Stimulated activated CD8-positive, alpha-beta memory T cell treated with anti-CD3 and anti-CD28 coated beads, Interleukin-12 subunit alpha, Interleukin-12 subunit beta, amount 100 ng/mL, for 24 hours (primary cell): ENCODE measurements at regions not wholly inside any gene's neighbourhood (a gene's known extent, or its start where the extent isn't known, plus 50 kb on each side); places are given as distances from the start of the nearest gene placed in this dataset.
"Not testable (repeated sequence)": the region's sequence is repeated elsewhere in the genome, so short reads cannot be mapped to it uniquely, and the experiment has no call there.

Experiments
- DNase-seq: peaks from one replicate; pipeline ENCODE4 v3.0.0-alpha.2; 2020; ENCODE audit errors: extremely low read depth

DNA sequence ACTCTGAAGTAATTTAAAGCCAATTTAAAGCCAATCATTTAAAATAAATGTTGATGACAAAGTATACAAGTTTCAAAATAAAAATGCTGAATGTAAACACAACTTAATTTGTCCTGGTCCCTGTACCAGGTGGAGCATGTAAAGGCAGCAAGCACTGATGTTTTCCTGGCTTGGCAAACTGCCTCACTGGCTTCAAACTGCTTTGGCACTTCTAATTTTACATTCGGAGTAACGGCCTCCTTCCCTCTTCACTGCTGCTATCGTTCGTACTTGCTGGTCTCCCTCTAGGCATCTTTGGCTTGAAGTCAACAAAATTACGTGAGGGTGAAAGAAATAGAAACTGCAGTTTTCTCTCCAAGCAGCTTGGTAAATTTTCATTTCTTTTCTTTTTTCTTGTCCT is 287.9 kb downstream of the LTN1 start:
- no peak for DNase-seq

DNA sequence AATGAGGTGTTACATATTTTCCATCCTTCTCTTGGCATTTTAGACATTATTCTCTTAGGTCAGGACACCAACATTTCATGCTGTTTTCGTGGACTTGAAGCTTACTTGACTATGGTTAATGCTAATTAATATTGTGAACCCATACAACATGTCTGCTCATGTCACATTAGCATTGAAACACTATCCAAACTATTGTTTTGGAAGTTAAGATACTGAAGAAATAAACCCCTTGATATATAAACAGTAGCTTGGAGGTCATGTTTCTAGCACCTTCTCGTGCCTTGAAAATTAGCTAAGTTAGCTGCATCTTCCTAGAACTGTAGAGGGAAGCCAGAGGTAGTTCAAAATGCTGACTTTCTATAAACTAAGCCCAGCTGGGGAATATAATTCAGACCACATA is 288.8 kb downstream of the LTN1 start:
- no peak for DNase-seq

DNA sequence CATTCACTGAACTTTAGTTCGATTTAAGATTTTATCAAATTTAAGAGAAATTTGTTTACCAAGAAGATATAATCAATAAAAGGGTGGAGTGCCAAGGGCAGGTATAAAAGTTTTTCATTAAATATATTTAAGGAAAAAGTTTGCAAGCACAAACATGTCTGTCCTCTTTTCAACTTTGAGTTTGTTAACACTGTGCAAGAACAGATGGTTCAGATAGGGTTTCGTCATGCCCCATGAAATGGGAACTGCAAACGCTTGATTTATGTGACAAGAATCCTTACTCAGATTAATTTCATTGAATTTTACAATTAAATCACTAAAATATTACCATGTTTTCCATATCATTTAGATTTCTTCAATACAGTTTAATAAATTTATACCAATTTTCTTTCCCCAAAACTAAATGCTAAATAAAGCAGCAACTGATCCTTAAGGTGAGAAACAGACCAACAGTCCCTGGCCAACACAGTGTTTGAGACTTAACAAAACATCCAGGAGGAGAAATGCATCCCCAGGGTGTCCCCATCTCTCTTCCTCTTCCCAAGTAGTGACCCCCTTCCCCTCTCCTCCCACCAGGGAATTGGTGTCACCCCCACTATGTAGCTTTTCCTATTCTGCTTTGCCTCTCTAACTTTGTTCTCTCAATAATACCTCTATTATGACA is 292.9 kb downstream of the LTN1 start:
- no peak for DNase-seq

DNA sequence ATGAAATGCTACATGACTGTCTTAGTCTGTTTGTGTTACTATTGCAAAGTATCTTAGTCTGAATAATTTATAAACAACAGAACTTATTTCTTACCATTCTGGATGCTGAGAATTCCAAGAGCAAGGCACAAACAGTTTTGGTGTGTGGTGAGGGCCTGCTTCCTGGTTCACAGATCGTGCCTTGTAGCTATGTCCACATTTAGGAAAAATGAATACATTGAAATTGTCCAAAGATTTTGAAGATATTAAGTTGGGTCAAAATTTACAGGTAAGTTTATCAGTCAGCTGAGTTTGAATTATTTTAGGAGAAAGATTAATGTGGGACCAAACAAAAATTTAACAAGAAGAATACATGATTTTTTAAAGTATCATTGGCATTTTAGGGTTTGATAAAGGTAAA is 293.5 kb downstream of the LTN1 start:
- no peak for DNase-seq

DNA sequence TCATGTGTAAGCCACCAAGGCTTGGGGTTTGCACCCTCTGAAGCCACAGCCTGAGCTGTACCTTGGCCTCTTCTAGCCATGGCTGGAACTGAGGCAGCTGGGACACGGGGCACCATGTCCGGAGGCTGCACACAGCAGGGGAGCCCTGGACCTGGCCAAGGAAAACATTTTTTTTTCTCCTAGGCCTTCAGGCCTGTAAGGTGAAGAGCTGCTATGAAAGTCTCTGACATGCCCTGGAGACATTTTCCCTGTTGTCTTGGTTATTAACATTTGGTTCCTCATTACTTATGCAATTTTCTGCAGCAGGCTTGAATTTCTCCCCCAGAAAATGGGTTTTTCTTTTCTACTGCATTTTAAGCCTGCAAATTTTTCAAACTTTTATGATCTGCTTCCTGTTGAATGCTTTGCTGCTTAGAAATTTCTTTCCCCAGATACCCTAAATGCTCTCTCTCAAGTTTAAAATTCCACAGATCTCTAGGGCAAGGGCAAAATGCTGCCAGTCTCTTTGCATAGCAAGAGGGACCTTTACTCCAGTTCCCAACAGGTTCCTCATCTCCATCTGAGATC is 295.8 kb downstream of the LTN1 start:
- DNase-seq: no peak

DNA sequence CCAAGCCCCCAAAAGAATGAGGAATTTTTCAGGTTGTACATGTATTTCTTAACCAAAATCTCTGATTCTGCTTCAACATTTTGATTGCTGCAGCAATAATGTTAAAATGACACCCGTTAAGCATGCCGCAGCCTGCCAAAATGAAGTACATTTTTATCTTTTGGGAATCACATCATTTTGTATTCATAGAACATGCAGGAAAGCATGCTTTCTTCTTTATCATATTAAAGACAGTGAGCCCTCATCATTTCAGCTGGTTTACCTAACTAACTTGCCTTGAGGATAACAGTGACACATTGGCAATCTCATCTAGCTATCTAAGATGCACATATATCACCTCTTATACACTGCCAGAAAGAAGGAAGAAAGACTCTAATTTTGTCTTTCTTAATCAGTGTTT is 299.2 kb downstream of the LTN1 start:
- no peak for DNase-seq

DNA sequence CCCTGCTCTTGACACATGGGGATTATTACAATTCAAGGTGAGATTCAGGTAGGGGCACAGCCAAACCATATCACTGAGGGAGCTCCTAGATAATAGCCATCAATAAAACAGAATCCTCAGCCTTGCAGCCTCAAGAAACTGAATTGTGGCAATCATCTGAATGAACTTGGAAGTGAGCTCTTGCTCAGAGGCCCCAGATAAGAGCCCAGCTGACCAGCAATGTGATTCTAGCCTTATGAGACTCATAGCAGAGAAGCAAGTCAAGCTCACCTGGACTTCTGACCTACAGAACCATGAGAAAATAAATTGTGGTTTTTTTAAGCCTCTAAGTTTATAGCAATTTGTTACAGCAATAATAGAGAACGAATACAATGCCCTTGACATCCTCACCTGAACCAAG is 302.5 kb downstream of the LTN1 start:
- no peak for DNase-seq

DNA sequence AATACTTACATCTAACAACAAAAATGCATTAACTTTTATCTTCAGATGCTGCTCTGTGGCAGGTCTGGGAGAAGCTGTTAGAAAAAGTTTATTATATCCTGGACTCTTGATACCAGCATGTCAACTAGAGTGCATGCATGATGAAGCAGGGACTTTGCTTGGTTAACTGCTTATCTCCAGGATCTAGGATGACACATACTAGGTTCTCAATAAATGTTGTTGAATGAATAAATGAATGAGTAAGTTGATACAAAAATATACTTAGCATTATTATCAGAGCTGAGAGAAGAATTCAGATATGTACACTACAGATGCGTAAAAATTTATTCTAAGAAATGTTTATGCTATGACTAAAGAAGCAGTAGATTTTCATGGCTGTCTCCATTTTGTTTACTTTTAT is 304.3 kb downstream of the LTN1 start:
- no peak for DNase-seq

DNA sequence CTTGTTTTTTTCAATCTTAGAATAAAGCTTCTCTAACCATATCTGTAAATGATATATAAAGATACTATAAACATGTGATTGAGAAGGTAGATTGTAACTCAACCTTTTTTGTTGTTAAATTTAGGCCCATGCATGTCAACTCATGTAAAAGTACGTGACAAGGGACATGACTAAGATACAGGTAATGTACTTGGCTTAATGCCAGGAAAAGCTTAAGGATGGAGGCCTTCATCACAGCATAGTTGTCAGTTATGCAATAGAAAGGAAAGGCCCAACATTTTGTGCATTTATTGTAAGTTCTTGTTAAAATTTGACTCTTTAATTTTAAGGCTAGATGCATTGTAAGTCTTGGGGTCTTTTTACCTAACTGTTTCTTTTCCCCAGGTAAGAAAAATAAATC is 305.1 kb downstream of the LTN1 start:
- no peak for DNase-seq

DNA sequence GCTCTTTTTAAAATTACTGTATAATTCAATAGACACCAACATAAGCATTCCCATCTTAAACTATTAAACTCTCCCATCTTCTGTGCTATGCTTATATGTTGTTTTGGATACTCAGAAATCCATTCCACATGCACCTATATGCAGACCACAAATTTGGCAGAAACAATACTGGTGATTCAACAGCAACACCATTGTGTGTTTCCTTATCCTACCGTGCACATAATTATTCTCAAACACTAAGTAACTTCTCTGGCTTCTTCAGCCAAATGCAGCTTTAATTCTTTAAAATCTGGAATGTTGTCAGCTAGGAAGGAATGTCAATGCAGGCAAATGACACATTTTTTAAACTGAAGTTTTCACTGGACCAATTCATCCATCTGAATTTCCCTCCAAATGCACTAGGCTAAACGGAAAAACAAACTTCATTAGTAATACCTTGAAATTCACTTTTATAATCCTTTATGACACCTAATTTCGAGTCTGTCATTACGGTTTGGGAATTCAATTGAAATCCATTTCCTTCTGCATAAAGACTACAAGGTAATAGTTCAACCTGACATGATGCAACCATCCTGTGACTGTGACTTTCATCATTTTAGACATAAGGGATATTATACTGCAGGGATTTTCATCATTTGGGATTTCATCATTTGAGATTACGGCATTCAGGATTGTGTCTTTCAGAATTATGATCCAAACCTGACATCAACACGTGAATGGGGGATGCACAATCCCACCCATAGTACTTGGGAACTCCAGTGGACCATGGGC is 308.5 kb downstream of the LTN1 start:
- DNase-seq: no peak

DNA sequence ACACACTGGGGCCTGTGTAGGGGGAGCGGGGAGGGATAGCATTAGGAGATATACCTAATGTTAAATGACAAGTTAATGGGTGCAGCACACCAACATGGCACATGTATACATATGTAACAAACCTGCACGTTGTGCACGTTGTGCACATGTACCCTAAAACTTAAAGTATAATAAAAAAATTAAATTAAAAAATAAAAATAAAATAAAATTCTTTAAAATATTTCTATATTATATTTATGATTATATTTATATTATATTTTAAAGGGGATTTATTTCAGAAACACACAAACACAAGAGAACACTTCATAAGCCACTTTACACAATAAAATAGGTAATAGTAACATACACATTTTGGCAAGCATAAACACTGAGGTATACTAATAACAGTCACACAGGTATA is 309.8 kb downstream of the LTN1 start:
- not testable (repeated sequence) for DNase-seq

DNA sequence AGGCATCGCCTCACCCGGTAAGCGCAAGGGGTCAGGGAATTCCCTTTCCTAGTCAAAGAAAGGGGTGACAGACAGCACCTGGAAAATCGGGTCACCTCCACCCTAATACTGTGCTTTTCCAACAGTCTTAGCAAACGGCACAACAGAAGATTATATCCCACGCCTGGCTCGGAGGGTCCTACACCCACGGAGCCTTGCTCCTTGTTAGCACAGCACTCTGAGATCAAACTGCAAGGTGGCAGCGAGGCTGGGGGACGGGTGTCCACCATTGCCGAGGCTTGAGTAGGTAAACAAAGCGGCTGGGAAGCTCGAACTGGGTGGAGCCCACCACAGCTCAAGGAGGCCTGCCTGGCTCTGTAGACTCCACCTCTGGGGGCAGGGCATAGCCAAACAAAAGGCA is 315.6 kb downstream of the LTN1 start:
- not testable (repeated sequence) for DNase-seq

DNA sequence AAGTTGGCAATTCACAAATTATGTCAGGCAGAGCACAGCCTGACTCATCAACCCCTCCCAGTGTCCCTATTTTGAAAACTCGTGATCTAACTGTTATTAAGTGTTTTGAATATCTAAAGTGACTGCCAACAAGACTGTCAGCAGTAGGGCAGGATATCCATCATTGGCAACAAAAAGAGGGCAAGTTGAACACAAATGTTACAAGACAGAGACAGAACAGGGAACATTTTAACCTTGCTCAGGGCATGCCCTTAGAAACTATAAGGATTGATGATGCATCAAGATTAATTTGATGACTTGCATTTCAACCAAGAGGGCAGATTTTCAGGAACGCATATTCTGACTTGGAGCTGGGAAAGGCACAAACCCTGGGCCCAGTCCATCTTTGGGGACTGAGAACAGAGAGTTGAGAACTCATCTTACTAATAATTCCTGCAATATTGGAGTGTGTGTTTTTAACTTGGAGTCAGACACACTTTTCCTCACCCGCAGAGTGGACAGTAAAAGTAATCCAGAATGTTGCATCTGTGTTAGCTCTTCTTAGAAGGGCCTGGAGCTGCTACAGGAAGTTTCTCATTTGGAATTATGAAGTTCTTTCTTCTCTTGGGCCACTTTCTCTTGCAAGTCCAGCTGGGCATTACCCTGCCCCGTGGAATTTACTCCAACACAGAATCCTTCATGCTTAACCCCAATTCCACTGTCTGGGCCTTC is 317.2 kb downstream of the LTN1 start:
- no peak for DNase-seq

DNA sequence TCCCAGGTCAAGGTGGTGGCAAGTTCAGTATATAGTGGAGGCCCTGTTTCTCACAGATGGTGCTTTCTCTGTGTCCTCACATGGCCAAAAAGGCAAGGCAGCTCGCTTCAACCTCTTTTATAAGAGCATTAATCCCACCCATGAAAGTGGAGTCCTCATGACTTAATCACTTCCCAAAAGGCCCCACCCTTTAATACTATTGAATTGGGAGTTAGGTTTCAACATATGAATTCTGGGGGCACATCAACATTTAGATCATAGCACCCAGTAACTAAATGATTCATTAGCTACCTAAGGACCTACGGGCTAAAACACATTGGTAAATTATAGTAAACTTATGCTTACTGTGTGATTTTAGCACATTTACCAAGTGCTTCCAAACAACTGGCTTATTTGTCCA is 317.9 kb downstream of the LTN1 start:
- no peak for DNase-seq

DNA sequence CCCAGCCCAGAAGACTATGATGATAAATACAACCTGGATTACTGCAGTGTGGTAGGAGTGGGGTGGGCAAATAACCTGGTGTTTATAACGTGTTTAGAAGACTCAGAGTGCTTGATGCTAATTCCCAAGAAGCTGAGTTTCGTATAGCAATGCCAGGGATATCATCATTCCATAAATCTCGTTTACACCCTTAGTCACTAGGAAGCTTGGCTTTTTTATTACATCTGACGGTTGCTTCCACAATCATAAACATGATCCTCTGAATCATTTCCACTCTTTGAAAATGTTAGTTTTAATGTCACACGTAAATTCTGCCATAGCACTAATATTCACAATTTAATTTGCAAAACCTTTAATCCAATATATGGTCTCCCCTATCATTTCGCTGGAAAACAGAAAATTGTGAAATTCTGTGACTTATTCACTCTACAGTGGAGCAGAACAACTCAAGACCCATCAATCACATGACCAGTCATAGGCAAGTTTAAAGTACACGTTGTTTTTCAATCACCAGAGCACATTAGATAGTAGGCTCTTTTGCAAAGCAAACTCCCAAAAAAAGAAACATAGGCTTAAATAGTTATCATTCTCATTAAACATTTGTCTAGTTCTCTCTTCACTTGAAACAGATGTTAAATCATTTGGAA is 321.0 kb downstream of the LTN1 start:
- no peak for DNase-seq

DNA sequence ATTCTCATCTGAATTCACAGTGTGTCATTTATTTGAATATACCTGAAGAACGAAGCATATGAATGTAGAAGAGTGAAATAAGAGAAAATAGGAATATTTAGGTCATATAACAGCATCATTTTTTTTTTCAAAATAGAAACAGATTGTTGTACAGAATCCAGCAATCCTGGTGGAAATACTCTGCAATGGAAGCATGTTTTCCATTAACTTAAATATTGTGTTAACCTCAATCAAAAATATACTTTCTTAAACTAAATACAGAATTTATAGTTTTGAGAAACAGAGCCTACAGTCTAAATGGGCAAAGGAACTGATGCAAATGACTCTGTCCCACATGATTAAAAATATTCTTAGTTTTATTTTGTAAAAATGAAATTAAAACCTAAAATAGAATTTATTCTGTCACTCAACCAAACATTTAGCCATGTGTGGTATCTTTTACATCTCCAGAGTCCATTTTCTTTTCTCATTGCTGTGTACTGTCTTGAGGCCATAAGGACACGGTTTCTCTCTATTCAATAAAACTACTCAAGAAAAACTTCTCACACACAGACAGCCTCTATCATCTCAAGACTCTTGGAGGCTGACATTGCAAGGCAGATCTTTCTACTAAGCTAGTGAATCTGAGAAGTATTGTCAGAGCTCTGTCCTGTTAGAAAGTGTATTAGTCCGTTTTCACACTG is 322.6 kb downstream of the LTN1 start:
- no peak for DNase-seq

DNA sequence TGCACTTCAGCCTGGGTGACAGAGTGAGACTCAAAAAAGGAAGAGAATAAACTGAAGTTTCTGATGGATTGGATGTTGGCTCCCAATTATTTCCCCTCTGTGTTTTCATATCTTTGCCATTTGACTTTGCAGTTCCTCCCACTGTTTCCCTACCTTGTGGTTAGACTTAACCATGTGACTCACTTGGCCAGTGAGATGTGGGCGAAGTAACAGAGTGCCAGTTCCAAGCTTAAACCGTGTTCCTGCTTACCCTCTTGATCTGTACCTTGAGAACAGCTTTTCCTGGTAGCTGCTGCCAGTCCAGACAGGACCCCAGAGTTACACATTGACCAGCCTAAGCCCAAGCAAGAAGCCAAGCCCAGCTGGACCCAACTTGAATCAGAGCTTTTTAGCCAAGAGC is 323.4 kb downstream of the LTN1 start:
- DNase-seq: no peak

DNA sequence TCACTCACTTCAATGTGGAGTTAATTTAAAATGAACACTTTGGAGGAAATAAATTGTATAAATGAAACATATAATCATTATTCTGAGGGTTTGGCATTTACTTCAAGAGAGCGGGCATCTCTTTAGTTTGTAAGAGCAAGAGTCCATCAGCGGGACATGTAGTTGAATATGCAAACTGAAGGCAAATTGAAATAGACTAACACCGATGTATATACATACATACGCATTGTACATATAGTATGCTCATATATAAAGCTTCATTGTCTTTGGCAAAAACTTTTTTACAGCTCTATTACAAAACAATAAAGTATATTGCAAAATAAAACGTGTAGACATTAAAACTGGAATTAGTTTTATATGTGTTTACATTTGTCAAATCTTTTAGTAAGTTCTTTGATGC is 328.9 kb downstream of the LTN1 start:
- DNase-seq: no peak

DNA sequence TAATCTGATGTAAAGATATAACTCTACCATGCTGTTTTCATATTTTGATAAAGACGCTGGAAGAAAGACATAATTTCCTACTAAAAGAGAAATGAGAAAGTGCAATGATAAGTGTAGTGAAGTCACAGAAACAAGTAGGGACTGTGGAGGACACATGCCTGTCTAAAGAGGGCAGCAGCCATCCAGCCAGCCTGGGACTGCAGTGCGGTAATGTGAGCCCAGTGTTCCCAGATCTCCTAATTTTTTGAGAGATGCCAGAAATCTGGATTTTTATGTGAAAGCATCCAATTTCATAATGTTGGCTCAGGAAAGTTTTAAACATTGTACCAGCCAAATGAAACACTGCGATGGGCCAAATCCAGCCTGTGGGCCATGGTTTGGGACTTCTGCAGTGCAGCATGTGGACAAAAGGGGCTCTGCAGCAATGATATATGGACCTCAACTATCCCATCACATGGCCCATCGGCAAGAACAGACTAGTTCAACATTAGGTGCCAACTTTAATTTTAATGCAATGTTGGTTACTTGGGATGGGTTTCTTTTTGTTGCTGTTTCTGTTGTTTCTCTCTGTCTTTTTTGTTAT is 329.5 kb downstream of the LTN1 start:
- no peak for DNase-seq

DNA sequence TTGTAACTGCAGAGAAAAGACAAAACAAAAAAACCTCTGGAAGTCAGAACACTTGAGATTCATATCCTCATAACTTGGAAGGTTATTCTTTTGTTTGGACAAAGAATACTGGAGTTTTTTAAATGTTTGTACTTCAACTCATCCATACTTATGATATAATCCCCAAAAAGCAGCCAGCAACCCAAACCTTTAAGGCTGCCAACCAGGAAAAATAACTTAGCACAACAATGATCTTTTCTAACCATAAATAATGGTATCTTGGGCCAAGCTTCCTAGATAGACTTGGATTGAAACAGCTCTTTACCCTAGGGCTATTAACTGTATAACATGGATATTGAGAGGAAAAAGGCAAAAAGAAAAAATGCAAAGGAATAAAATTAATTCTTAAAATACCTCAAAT is 335.1 kb downstream of the LTN1 start:
- DNase-seq: no peak

DNA sequence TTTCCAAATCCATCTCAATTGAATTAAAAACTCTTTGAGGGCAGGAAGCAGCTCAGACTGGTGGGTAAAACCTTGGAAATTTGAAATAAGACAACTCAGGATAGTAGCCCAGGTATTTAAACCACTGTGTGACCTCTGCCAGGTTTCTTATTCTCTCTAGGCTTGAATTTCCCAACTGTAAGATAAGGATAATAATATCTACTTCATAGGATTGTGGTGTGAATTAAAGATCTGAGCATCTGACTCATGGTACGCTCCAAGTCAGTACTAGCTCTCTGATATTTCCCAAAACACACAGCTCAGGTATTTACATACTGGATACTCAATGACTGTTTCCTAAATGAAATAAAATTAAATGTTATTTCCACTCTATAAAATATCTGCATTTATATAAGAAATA is 337.2 kb downstream of the LTN1 start:
- no peak for DNase-seq
